IPS-NIHi7 (cell line): ENCODE measurements at regions not wholly inside any gene's neighbourhood (a gene's known extent, or its start where the extent isn't known, plus 50 kb on each side); places are given as distances from the start of the nearest gene placed in this dataset.

Experiments
- DNase-seq: peaks from one replicate; pipeline ENCODE4 v3.0.0; 2012; ENCODE audit warnings: mixed read lengths; ENCODE audit errors: extremely low spot score

GRCh38 chr4:153137677-153138630, 66.3 kb upstream of the TRIM2 start:
- DNase-seq: no peak

GRCh38 chr4:153138736-153139135, 65.5 kb upstream of the TRIM2 start:
- DNase-seq: no peak

GRCh38 chr4:153140294-153140693, 63.9 kb upstream of the TRIM2 start:
- no peak for DNase-seq

- no peak for DNase-seq
Measured at GRCh38 chr4:153141238-153141637, 63.0 kb upstream of the TRIM2 start.

GRCh38 chr4:153142700-153143438, 61.4 kb upstream of the TRIM2 start:
- DNase-seq: peak; percentile 82

GRCh38 chr4:153143527-153144348, 60.5 kb upstream of the TRIM2 start:
- no peak for DNase-seq

- DNase-seq: no peak
Measured at GRCh38 chr4:153146031-153146430, 58.2 kb upstream of the TRIM2 start.

GRCh38 chr4:153146961-153147360, 57.3 kb upstream of the TRIM2 start:
- DNase-seq: no peak

GRCh38 chr4:153148791-153149190, 55.5 kb upstream of the TRIM2 start:
- no peak for DNase-seq

GRCh38 chr4:153151535-153152455, 52.4 kb upstream of the TRIM2 start:
- peak; percentile 86 for DNase-seq

GRCh38 chr4:153152501-153153338, 51.5 kb upstream of the TRIM2 start:
- DNase-seq: no peak

- peak; percentile 63 for DNase-seq
Measured at GRCh38 chr4:153153339-153153871, 50.8 kb upstream of the TRIM2 start.

- no peak for DNase-seq
Measured at GRCh38 chr4:153154007-153154975, 50.0 kb upstream of the TRIM2 start.
